Esophagus muscularis mucosa (tissue), 3 donors: ENCODE measurements at regions not wholly inside any gene's neighbourhood (a gene's known extent, or its start where the extent isn't known, plus 50 kb on each side); places are given as distances from the start of the nearest gene placed in this dataset.

ENCODE experiments used
- POLR2A ChIP-seq: fragments of 450-650 bp; IDR thresholded peaks from one replicate; pipeline ENCODE4 v1.6.1; 2017; ENCODE audit warnings: antibody characterized with exemption, moderate library complexity, mild to moderate bottlenecking, low read depth
- TF ChIP-seq, protein P1 (sequence below), 3 experiments: fragments of 200-600 bp in 2 of 3; fragments of 450-650 bp in 1 of 3; sonication (generic) in 2 of 3; IDR thresholded peaks; one replicate each; pipeline ENCODE4 v1.5.1; 2017 to 2019; ENCODE audit warnings: antibody characterized with exemption in 3 of 3, mild to moderate bottlenecking in 2 of 3, moderate library complexity in 1 of 3

DNA sequence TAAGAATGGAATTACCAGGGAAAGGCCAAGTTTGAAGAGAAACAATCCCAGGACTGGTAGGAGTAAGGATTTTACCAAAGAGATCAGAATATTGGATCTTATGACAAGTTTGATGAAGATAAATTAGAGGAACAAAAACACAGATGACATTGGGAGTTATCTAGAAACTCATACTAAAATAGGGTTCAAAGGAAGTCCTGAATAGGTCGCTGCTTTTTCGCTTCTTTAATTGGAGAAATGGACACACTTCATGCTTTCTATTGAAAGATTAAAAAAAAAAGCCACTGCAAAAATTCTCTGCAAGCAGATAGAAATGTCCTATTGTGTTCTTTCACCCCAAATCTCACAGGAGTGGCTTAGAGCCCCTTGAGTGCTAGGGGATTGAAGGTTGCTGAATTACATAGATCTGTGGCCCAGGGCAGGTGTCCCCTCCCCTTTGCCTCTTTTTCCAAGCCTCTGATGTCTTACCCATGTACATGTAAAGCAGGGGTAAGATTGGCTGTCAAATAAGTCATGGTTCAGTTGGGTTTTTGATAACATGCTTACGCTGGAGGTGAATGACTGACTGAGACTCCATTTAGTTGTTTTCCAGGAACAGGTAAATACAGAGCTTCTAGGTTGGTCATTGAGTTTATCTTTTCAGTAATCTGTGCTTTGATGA is 152.0 kb downstream of the OR13A1 start:
- TF ChIP-seq POLR2A, result no peak
- TF ChIP-seq, protein P1, sequence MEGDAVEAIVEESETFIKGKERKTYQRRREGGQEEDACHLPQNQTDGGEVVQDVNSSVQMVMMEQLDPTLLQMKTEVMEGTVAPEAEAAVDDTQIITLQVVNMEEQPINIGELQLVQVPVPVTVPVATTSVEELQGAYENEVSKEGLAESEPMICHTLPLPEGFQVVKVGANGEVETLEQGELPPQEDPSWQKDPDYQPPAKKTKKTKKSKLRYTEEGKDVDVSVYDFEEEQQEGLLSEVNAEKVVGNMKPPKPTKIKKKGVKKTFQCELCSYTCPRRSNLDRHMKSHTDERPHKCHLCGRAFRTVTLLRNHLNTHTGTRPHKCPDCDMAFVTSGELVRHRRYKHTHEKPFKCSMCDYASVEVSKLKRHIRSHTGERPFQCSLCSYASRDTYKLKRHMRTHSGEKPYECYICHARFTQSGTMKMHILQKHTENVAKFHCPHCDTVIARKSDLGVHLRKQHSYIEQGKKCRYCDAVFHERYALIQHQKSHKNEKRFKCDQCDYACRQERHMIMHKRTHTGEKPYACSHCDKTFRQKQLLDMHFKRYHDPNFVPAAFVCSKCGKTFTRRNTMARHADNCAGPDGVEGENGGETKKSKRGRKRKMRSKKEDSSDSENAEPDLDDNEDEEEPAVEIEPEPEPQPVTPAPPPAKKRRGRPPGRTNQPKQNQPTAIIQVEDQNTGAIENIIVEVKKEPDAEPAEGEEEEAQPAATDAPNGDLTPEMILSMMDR (IDR thresholded peaks at IDR 0.05), result no peak
